K562 (cell line): ENCODE measurements at regions not wholly inside any gene's neighbourhood (a gene's known extent, or its start where the extent isn't known, plus 50 kb on each side); places are given as distances from the start of the nearest gene placed in this dataset.

Experiments used
- ASH1L ChIP-seq: fragments of 450-650 bp; IDR thresholded peaks from 2 replicates; pipeline ENCODE4 v1.6.1; 2018; ENCODE audit warnings: borderline replicate concordance, mild to moderate bottlenecking, low read depth; ENCODE audit not compliant: partially characterized antibody
- CEBPB ChIP-seq: fragments of 450-650 bp; IDR thresholded peaks from 2 replicates; pipeline ENCODE4 v1.6.1; 2016; ENCODE audit warnings: missing genetic modification characterization, missing compliant biosample characterization
- ELK1 ChIP-seq: sonication (generic); formaldehyde crosslinking; IDR thresholded peaks from 2 replicates; pipeline ENCODE4 v1.8.1; 2022; ENCODE audit warnings: missing genetic modification reagents
- FOXP4 ChIP-seq: sonication (generic); formaldehyde crosslinking; IDR thresholded peaks from 2 replicates; pipeline ENCODE4 v1.8.0; 2022; ENCODE audit warnings: mild to moderate bottlenecking, missing genetic modification reagents, borderline replicate concordance
- NFIC ChIP-seq: fragments of 450-650 bp; IDR thresholded peaks from 2 replicates; pipeline ENCODE4 v1.6.1; 2017; ENCODE audit warnings: mild to moderate bottlenecking, inconsistent platforms
- NR2C2 ChIP-seq, 2 experiments: fragments of 200-800 bp in 1 of 2; sonication (Bioruptor generic) in 1 of 2; sonication (generic) in 1 of 2; formaldehyde crosslinking in 1 of 2; IDR thresholded peaks; 2 replicates each; pipeline versions ENCODE4 v1.6.1 to v1.8.0; 2016 to 2022; ENCODE audit warnings: mild to moderate bottlenecking in 1 of 2, missing compliant biosample characterization in 1 of 2, missing genetic modification characterization in 1 of 2, missing genetic modification reagents in 1 of 2
- RCOR1 ChIP-seq, 2 experiments: IDR thresholded peaks; 2 replicates each; pipeline ENCODE4 v1.6.1; 2012; ENCODE audit warnings: low read depth in 2 of 2, low read length in 2 of 2, borderline replicate concordance in 1 of 2, improper control_type of control experiment in 1 of 2
- TAF1 ChIP-seq: IDR thresholded peaks from 2 replicates; pipeline ENCODE4 v1.6.1; 2011; ENCODE audit warnings: mild to moderate bottlenecking, low read length, moderate library complexity; ENCODE audit not compliant: insufficient read depth, control insufficient read depth, severe bottlenecking; ENCODE audit errors: extremely low read depth
- TEAD1 ChIP-seq, 2 experiments: fragments of 450-650 bp in 1 of 2; sonication (generic) in 1 of 2; formaldehyde crosslinking; IDR thresholded peaks; 2 replicates each; pipeline versions ENCODE4 v1.4.0 to v1.8.0; 2020 to 2022; ENCODE audit warnings: mild to moderate bottlenecking in 2 of 2, missing genetic modification reagents in 1 of 2
- TF ChIP-seq, protein P1 (sequence below), 3 experiments: IDR thresholded peaks in 2 of 3; conservative IDR thresholded peaks in 1 of 3; 2 replicates each; pipeline ENCODE4 v1.5.1; 2011 to 2012; ENCODE audit warnings: low read length in 3 of 3, mild to moderate bottlenecking in 3 of 3, control low read depth in 2 of 3, improper control_type of control experiment in 1 of 3, inconsistent platforms in 1 of 3, low read depth in 1 of 3, mixed read lengths in 1 of 3, moderate library complexity in 1 of 3; ENCODE audit not compliant: insufficient read depth in 2 of 3
- TF ChIP-seq, protein P2 (sequence below), 2 experiments: fragments of 450-650 bp; formaldehyde crosslinking in 1 of 2; IDR thresholded peaks; 2 replicates each; pipeline versions ENCODE4 v1.4.0 to v1.6.1; 2014 to 2020; ENCODE audit warnings: mild to moderate bottlenecking in 2 of 2, borderline replicate concordance in 1 of 2, low read depth in 1 of 2
- TF ChIP-seq, protein P3 (sequence below): fragments of 200-800 bp; sonication (Bioruptor generic); IDR thresholded peaks from 2 replicates; pipeline ENCODE4 v1.6.1; 2016; ENCODE audit warnings: missing genetic modification characterization, missing compliant biosample characterization

DNA sequence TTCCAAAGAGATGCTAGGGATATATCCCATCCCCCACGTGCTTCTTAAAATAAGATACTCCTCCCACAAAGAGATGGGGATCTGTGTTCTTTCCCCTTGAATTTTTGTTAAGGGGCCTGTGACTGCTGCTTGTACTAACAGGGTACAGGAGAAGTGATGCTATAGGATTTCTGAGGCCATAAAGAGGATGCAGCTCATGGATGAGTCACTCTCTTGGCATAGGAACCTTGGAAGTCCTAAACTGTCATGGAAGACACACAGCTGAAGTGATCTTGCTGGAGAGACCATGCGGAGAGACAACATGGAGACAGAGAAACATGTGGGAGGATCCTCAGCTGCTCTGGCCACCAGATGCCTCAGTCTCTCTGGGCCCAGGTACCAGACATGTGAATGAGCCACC lies 157.2 kb downstream of the S1PR1 start:
- no peak for TF ChIP-seq CEBPB (tag)
- TF ChIP-seq TEAD1 (CRISPR knock-in tag; IDR thresholded peaks at IDR 0.05) = no peak
- TF ChIP-seq ELK1 (CRISPR knock-in tag) = no peak
- TF ChIP-seq, protein P1, sequence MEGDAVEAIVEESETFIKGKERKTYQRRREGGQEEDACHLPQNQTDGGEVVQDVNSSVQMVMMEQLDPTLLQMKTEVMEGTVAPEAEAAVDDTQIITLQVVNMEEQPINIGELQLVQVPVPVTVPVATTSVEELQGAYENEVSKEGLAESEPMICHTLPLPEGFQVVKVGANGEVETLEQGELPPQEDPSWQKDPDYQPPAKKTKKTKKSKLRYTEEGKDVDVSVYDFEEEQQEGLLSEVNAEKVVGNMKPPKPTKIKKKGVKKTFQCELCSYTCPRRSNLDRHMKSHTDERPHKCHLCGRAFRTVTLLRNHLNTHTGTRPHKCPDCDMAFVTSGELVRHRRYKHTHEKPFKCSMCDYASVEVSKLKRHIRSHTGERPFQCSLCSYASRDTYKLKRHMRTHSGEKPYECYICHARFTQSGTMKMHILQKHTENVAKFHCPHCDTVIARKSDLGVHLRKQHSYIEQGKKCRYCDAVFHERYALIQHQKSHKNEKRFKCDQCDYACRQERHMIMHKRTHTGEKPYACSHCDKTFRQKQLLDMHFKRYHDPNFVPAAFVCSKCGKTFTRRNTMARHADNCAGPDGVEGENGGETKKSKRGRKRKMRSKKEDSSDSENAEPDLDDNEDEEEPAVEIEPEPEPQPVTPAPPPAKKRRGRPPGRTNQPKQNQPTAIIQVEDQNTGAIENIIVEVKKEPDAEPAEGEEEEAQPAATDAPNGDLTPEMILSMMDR (IDR thresholded peaks at IDR 0.05 in 2 of 3, conservative IDR thresholded peaks at IDR 0.05 in 1 of 3; ENCODE audit: insufficient read depth in 2 of 3, low read depth in 1 of 3, low read length in 3 of 3) = no peak
- TF ChIP-seq ASH1L = no peak
- TF ChIP-seq NFIC = no peak
- TF ChIP-seq, protein P2, sequence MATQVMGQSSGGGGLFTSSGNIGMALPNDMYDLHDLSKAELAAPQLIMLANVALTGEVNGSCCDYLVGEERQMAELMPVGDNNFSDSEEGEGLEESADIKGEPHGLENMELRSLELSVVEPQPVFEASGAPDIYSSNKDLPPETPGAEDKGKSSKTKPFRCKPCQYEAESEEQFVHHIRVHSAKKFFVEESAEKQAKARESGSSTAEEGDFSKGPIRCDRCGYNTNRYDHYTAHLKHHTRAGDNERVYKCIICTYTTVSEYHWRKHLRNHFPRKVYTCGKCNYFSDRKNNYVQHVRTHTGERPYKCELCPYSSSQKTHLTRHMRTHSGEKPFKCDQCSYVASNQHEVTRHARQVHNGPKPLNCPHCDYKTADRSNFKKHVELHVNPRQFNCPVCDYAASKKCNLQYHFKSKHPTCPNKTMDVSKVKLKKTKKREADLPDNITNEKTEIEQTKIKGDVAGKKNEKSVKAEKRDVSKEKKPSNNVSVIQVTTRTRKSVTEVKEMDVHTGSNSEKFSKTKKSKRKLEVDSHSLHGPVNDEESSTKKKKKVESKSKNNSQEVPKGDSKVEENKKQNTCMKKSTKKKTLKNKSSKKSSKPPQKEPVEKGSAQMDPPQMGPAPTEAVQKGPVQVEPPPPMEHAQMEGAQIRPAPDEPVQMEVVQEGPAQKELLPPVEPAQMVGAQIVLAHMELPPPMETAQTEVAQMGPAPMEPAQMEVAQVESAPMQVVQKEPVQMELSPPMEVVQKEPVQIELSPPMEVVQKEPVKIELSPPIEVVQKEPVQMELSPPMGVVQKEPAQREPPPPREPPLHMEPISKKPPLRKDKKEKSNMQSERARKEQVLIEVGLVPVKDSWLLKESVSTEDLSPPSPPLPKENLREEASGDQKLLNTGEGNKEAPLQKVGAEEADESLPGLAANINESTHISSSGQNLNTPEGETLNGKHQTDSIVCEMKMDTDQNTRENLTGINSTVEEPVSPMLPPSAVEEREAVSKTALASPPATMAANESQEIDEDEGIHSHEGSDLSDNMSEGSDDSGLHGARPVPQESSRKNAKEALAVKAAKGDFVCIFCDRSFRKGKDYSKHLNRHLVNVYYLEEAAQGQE (IDR thresholded peaks at IDR 0.05; ENCODE audit: borderline replicate concordance) = no peak
- TF ChIP-seq, protein P2 (CRISPR knock-in tag; IDR thresholded peaks at IDR 0.05; ENCODE audit: low read depth) = no peak
- TF ChIP-seq NR2C2 (CRISPR knock-in tag; IDR thresholded peaks at IDR 0.05) = no peak
- no peak for TF ChIP-seq NR2C2 (tag; IDR thresholded peaks at IDR 0.05)
- TF ChIP-seq, protein P3, sequence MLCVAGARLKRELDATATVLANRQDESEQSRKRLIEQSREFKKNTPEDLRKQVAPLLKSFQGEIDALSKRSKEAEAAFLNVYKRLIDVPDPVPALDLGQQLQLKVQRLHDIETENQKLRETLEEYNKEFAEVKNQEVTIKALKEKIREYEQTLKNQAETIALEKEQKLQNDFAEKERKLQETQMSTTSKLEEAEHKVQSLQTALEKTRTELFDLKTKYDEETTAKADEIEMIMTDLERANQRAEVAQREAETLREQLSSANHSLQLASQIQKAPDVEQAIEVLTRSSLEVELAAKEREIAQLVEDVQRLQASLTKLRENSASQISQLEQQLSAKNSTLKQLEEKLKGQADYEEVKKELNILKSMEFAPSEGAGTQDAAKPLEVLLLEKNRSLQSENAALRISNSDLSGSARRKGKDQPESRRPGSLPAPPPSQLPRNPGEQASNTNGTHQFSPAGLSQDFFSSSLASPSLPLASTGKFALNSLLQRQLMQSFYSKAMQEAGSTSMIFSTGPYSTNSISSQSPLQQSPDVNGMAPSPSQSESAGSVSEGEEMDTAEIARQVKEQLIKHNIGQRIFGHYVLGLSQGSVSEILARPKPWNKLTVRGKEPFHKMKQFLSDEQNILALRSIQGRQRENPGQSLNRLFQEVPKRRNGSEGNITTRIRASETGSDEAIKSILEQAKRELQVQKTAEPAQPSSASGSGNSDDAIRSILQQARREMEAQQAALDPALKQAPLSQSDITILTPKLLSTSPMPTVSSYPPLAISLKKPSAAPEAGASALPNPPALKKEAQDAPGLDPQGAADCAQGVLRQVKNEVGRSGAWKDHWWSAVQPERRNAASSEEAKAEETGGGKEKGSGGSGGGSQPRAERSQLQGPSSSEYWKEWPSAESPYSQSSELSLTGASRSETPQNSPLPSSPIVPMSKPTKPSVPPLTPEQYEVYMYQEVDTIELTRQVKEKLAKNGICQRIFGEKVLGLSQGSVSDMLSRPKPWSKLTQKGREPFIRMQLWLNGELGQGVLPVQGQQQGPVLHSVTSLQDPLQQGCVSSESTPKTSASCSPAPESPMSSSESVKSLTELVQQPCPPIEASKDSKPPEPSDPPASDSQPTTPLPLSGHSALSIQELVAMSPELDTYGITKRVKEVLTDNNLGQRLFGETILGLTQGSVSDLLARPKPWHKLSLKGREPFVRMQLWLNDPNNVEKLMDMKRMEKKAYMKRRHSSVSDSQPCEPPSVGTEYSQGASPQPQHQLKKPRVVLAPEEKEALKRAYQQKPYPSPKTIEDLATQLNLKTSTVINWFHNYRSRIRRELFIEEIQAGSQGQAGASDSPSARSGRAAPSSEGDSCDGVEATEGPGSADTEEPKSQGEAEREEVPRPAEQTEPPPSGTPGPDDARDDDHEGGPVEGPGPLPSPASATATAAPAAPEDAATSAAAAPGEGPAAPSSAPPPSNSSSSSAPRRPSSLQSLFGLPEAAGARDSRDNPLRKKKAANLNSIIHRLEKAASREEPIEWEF = no peak
- TF ChIP-seq RCOR1 (IDR thresholded peaks at IDR 0.05; ENCODE audit: borderline replicate concordance in 1 of 2, low read depth in 2 of 2, low read length in 2 of 2) = no peak
- TF ChIP-seq FOXP4 = no peak
- no peak for TF ChIP-seq TAF1
